PC-9 (cell line): ENCODE measurements at regions not wholly inside any gene's neighbourhood (a gene's known extent, or its start where the extent isn't known, plus 50 kb on each side); places are given as distances from the start of the nearest gene placed in this dataset.

Experiments
- EZH2 ChIP-seq: fragments of 200-600 bp; sonication (generic); IDR thresholded peaks from 2 replicates; pipeline ENCODE4 v1.8.0; 2017; ENCODE audit warnings: antibody characterized with exemption, low read depth
- TF ChIP-seq, protein P1 (sequence below): fragments of 200-600 bp; sonication (generic); conservative IDR thresholded peaks from 2 replicates; pipeline ENCODE4 v1.6.1; 2017; ENCODE audit warnings: mixed run types, antibody characterized with exemption, mild to moderate bottlenecking, moderate library complexity

- TF ChIP-seq, protein P1, sequence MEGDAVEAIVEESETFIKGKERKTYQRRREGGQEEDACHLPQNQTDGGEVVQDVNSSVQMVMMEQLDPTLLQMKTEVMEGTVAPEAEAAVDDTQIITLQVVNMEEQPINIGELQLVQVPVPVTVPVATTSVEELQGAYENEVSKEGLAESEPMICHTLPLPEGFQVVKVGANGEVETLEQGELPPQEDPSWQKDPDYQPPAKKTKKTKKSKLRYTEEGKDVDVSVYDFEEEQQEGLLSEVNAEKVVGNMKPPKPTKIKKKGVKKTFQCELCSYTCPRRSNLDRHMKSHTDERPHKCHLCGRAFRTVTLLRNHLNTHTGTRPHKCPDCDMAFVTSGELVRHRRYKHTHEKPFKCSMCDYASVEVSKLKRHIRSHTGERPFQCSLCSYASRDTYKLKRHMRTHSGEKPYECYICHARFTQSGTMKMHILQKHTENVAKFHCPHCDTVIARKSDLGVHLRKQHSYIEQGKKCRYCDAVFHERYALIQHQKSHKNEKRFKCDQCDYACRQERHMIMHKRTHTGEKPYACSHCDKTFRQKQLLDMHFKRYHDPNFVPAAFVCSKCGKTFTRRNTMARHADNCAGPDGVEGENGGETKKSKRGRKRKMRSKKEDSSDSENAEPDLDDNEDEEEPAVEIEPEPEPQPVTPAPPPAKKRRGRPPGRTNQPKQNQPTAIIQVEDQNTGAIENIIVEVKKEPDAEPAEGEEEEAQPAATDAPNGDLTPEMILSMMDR = no peak
- no peak for TF ChIP-seq EZH2
Measured at GRCh38 chr4:133403913-133404312, 254.8 kb downstream of the PCDH10 start.
